ENCODE measurements at regions not wholly inside any gene's neighbourhood (a gene's known extent, or its start where the extent isn't known, plus 50 kb on each side); places are given as distances from the start of the nearest gene placed in this dataset.

- no peak overlapping the region for H3K4me3 Mint-ChIP-seq (ENCODE audit: unreplicated experiment)
- TF ChIP-seq CTCF (IDR thresholded peaks at IDR 0.05), result no peak
- H3K36me3 Mint-ChIP-seq (ENCODE audit: unreplicated experiment), result no peaks in the 10 kb centered on the region
- no peaks in the 10 kb centered on the region for H3K9me3 Mint-ChIP-seq (ENCODE audit: unreplicated experiment)
- H3K27ac Mint-ChIP-seq (ENCODE audit: unreplicated experiment), result no peak overlapping the region
- no peaks in the 10 kb centered on the region for H3K4me1 Mint-ChIP-seq (ENCODE audit: unreplicated experiment)
- DNase-seq (ENCODE audit: extremely low spot score, unreplicated experiment), result no peak
- H3K27me3 Mint-ChIP-seq (ENCODE audit: unreplicated experiment), result peaks cover 3% of the 10 kb centered on the region
Measured at GRCh38 chr15:91605576-91605975, 247.9 kb upstream of the SLCO3A1 start.

GRCh38 chr15:91609231-91609630 lies 244.3 kb upstream of the SLCO3A1 start:
- Mint-ChIP-seq H3K27ac (ENCODE audit: unreplicated experiment) (no peak overlapping the region), H3K4me1 (ENCODE audit: unreplicated experiment) (no peaks in the 10 kb centered on the region), H3K27me3 (ENCODE audit: unreplicated experiment) (peaks cover 3% of the 10 kb centered on the region), H3K36me3 (ENCODE audit: unreplicated experiment) (no peaks in the 10 kb centered on the region), H3K4me3 (ENCODE audit: unreplicated experiment) (no peak overlapping the region), H3K9me3 (ENCODE audit: unreplicated experiment) (peaks cover 4% of the 10 kb centered on the region)
- DNase-seq (ENCODE audit: extremely low spot score, unreplicated experiment), result no peak
- TF ChIP-seq CTCF (IDR thresholded peaks at IDR 0.05), result no peak

- Mint-ChIP-seq H3K4me3 (ENCODE audit: unreplicated experiment) (no peak overlapping the region), H3K9me3 (ENCODE audit: unreplicated experiment) (peaks cover 4% of the 10 kb centered on the region), H3K27me3 (ENCODE audit: unreplicated experiment) (no peaks in the 10 kb centered on the region), H3K27ac (ENCODE audit: unreplicated experiment) (no peak overlapping the region), H3K36me3 (ENCODE audit: unreplicated experiment) (no peaks in the 10 kb centered on the region), H3K4me1 (ENCODE audit: unreplicated experiment) (no peaks in the 10 kb centered on the region)
- no peak for DNase-seq (ENCODE audit: extremely low spot score, unreplicated experiment)
- TF ChIP-seq CTCF (IDR thresholded peaks at IDR 0.05), result no peak
Measured at GRCh38 chr15:91609966-91610365, 243.5 kb upstream of the SLCO3A1 start.

GRCh38 chr15:91611561-91612323 lies 241.8 kb upstream of the SLCO3A1 start:
- H3K4me1 Mint-ChIP-seq (ENCODE audit: unreplicated experiment), result no peaks in the 10 kb centered on the region
- H3K36me3 Mint-ChIP-seq (ENCODE audit: unreplicated experiment), result no peaks in the 10 kb centered on the region
- no peak overlapping the region for H3K27ac Mint-ChIP-seq (ENCODE audit: unreplicated experiment)
- peaks cover 4% of the 10 kb centered on the region for H3K9me3 Mint-ChIP-seq (ENCODE audit: unreplicated experiment)
- DNase-seq (ENCODE audit: extremely low spot score, unreplicated experiment), result no peak
- no peak overlapping the region for H3K4me3 Mint-ChIP-seq (ENCODE audit: unreplicated experiment)
- TF ChIP-seq CTCF (IDR thresholded peaks at IDR 0.05), result no peak
- H3K27me3 Mint-ChIP-seq (ENCODE audit: unreplicated experiment), result no peaks in the 10 kb centered on the region

GRCh38 chr15:91620229-91620628 lies 233.3 kb upstream of the SLCO3A1 start:
- TF ChIP-seq CTCF (IDR thresholded peaks at IDR 0.05), result no peak
- H3K27ac Mint-ChIP-seq (ENCODE audit: unreplicated experiment), result no peak overlapping the region
- no peaks in the 10 kb centered on the region for H3K36me3 Mint-ChIP-seq (ENCODE audit: unreplicated experiment)
- H3K4me3 Mint-ChIP-seq (ENCODE audit: unreplicated experiment), result no peak overlapping the region
- no peaks in the 10 kb centered on the region for H3K4me1 Mint-ChIP-seq (ENCODE audit: unreplicated experiment)
- DNase-seq (ENCODE audit: extremely low spot score, unreplicated experiment), result no peak
- no peaks in the 10 kb centered on the region for H3K27me3 Mint-ChIP-seq (ENCODE audit: unreplicated experiment)
- peaks cover 11% of the 10 kb centered on the region for H3K9me3 Mint-ChIP-seq (ENCODE audit: unreplicated experiment)
